NCI-H1092 treated with DMSO at 0.1 percent for 48 hours (cell line): ENCODE measurements at regions not wholly inside any gene's neighbourhood (a gene's known extent, or its start where the extent isn't known, plus 50 kb on each side); places are given as distances from the start of the nearest gene placed in this dataset.

Experiments used
- DNase-seq: peaks from one replicate; lab custom pipeline; 2025; lab: John Stamatoyannopoulos, UW

DNA sequence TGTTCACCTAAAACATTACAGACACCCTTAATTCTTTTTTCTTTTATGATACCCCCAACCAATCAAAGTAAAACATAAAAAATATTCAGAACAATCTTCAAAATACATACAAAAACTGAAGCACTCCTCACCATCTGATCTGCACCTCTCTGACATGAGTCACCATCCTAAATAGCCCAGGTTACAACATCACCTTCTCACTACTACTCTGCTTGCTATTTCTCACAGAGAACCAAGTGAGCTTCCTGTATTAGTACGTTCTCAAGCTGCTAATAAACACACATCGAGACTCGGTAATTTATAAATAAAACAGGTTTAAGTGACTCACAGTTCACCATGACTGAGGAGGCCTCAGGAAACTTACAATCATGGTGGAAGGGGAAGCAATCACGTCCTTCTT is 183.5 kb downstream of the CBLN2 start:
- DNase-seq, result no peak

DNA sequence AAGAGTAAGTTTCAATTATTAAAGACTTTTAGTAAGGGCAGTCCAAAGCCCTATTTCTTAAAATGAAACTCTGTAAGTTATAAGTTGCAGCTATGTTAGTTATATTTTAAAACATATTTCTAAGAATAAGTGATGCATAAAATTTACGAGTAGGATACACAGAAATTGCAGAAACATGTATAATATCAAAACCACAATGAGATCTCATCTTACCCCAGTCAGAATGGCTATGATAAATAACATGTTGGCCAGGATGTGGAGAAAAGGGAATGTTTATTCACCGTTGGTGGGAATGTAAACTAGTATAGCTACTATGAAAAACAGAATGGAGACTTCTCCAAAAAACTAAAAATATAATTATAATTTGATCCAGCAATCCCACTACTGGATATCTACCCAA is 201.2 kb downstream of the CBLN2 start:
- no peak for DNase-seq

DNA sequence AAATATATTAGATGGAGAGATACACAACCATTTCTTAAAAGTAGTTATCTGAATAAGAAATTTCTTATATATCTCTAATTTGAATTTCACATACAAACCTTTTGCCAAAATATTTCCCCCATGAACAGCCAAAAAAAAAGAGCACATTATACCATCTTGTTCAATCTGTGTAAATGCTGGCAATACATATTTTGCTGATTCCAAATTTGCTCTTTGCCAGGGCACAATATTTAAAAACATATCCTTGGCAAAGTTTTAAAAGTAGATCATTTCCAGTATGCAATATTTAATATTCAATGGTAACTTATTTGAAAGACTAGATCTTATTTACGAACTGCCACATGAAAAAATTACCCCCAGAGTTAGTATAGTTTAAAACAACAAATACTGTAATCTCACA is 204.2 kb downstream of the CBLN2 start:
- DNase-seq, result no peak

DNA sequence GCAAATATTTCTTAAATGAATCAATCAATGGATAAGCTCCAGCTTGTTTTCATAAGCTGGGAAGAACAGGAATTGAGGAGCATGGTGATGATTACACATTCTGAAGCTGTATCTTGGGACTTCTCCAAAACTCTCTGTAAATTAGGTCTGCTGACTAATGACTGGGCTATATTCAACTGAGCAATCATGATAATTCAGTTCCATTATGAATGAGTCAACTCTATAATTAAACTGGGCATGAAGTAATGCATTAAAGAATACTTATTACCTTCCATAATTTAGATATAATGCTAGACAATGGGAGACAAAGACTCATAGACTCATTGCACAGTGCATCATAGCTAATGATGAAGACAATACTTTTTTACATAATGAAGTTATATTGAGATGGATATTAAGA is 207.4 kb downstream of the CBLN2 start:
- DNase-seq, result no peak

DNA sequence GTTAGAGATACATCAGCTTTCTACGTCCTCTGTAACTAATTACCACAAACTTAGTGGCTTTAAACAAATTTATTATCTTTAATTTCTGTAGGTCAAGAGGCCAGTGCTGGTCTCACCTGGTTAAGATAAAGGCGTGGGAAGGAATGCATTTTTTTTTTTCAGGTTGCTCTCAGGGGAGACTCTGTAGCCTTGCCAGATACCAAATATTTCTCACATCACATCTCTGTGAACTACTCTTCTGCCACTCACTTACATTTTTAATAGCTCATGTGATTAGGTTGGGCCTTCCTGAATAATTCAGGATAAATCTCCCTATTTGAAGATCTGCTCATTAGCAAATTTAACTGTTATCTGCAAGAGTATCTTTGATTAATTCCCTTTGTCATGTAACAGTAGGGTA is 214.6 kb downstream of the CBLN2 start:
- no peak for DNase-seq

DNA sequence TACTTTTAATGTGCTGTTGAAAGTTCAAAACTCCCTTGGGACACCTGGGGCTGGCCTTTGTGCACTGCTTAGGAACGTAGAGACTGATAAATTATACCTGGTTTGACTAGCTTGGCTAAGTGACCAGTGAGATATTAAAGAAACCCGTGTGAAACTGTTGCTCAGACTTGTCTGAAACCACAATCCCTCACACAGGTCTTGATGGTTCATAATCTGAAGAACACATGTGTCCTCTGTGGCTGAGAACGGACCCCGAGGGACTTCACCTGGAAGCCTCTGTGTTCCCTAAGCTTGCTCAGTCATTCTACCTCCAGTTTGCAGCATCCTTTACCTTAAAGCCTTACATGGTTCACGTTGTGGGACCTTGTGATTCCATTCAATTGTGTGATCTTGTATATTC is 218.8 kb downstream of the CBLN2 start:
- no peak for DNase-seq

DNA sequence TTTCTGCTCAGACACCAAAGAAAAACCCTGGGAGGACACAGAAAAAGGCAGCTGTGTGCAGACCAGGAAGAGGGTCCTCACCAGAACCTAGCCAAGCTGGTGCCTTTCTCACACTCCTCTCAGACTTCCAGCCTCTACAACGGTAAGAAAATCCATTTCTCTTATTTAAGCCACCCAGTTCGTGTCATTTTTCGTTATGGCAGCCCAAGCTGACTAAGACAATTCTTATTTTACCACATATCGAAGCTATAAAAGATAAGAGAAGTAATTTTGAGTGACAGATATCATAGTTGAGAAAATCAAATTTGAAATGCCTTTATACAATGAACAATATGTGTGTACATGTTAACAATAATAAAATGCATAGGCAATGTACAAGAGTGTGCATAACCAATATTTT is 219.5 kb downstream of the CBLN2 start:
- DNase-seq, result no peak

DNA sequence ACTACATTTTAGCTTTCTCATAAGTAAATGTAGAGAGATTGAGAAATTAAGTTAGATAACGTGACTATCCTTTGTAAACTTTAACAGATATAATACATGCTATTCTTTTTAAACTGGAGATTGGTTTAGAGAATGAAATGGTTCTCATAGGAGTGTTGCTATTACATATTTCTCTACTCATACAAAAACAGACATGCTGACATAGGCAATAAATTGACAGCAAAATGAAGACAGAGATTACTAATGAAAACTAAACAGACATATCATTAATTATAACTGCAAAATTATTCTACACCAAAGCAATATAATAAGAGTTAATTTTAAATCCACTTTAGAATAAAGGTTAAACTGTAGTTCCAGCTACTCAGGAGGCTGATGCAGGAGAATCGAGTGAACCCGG is 227.6 kb downstream of the CBLN2 start:
- DNase-seq, result no peak

DNA sequence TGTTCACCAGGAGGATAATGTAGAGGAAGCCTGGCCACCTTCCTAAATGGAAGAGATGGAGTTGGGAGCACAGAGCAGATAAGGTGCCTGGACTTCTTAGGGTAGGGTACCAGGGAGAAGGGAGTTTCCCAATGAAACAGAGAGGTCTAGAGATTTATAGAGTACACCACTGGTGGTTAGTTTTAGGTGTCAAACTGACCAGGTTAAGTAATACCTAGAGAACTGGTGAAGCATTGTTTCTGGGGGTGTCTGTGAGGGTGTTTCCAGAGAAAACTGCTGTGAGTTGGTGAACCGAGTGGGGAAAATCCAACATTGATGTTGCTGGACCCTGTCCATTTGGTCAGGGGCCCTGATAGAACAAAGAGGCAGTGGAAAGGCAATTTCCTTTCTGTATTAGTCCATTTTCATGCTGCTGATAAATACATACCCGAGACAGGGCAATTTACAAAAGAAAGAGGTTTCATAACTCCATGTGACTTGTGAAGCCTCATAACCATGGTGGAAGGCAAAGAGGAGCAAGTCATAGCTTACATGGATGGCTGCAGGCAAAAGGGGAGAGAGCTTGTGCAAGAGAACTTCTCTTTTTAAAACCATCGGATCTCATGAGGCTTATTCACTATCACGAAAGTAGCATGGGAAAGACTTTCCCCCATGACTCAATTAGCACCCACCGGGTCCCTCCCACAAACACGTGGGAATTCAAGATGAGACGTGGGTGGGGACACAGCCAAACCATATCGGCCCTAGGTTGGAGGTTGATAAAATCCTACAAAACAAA is 260.8 kb downstream of the CBLN2 start:
- DNase-seq, result no peak

DNA sequence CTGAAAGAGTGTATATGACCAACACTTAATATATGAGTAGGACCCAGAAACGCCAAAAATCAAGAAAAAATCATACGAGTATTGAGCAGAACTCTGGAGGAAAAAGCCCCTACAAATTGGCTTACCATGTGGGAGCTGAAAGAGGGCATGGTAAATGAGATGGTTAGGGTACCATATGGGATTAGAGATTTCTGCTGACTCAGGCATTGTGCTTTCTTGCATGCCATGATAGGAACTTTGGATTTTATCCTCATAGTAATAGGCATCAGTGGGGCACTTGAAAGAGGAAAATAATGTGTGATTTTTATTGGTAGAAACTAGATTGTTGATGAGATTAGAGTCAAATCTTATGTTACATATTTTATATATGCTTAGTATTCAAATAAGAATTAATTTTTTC is 271.1 kb downstream of the CBLN2 start:
- no peak for DNase-seq

DNA sequence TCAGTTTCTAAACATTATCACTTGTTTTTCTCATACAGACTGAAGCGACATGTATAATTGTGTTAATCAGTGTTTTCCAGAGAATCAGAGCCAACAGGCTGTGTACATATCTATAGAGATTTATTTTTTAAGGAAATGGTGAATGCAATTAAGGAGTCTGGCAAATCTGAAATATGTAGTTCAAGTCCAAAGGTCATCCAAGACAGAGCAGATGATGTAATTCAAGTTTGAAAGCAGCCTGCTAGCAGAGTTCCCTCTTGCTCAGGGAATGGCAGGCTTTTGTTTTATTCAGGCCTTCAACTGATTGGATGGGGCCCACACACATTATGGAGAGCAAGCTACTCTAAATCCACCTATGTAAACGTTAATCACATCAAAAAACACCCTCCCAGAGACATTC is 282.6 kb downstream of the CBLN2 start:
- no peak for DNase-seq

DNA sequence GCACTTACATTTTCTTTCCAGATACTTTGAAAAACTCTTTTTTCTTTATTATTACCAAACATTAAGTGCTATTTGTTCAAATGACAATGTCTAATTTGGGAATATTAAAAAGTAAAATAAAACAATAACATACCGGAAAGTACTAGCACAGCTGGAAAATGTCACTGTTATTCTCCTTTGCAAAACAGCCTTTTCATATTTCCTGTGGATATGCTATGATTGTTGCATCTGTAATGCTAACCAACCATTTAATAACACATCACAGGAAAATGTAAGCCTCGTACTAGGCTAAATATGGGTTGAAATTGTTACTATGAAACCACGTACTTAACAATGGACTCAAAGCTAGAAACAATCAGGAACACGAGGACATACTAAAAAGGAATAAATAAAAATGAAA is 298.1 kb downstream of the CBLN2 start:
- DNase-seq, result no peak

DNA sequence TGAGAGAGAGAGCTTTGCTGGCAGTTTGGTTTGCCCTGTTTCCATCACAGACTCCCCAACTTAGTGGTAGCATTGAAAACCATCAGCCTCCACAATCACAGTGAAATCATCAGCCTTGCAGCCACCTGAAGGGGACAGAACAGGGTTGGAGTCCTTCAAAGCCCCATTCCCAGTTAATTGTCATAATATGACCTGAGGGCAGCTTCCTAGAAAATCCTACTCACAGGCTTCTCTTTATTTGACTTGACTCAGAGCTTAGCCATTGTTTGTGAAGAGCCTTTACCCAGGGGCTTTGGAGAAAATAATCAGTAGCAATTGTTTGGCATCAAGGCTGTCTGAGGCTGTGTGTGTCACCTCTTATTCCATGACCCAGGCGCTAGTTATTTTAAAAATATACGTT is 308.7 kb downstream of the CBLN2 start:
- DNase-seq, result peak; percentile 66

DNA sequence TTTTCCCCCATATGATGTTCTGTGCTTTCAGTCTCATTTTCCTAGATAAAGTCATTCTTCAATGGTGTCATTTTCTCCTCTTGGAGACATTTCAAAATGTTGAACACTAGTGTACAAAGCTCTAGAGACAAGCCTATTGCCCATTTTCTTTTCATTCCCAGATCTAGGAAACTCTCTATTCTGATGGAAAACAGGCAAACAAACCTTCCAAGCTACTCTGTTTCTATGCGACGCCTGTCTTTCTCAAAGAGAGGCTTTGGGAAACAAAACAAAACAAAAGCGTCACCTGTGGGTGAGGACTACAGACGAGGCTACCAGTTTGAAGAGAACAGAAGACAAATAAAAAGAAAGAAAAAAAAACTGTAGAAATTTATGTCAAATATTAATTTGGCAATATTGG is 311.0 kb downstream of the CBLN2 start:
- peak; percentile 25 for DNase-seq

DNA sequence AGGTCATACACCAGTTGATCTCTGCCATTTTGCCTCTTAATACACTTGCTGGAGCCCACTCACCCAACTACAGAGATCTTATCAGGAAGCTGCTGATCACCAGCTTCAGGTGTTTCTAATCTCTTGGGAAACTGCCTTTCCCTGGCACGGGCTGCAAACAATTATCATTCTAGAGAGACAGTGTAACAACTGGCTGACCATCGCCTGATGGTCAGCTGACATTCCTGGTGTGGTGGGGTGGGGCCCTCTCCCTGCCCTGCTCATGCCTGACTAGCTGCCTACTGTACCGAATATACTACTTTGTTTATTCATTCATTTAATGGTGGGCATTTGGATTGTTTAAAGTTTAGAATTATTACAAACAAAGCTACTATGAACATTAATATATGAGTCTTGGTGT is 311.5 kb downstream of the CBLN2 start:
- DNase-seq, result no peak

DNA sequence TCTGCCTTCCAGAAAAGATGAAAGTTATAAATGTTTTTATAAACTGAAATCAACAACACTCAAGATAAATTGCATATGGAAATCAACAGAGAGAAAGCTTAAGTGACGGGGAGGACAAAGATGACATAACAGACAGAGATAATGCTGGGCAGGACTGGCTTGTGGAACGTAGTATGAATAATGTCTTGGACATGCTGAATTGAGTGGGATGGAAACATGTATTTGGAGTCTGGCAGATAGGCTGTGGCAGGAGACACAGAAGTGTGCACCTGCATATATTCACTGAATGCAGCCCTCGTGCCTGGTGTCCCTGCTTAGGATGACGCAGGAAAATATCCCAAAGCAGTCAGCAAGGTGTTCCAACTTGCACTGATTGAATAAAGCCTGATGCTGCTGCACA is 318.2 kb downstream of the CBLN2 start:
- no peak for DNase-seq

DNA sequence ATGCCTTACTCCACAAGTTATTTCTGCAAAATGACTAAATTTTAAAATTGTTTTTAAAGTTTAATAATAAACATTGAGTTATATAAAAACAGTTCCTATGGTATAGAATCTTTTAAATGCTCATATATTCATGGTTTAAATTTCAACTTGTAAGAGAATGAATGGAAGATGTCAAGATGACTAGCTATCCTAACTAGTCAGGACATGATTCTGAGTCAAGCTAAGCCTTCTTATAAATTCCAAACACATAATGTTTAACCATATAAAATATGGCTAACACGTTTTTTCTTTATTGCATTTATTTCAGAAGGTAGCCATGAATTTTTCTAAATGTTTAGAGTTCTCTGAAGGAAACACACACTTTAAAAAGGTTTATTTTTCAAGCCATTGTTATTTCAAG is 320.4 kb downstream of the CBLN2 start:
- DNase-seq, result no peak

DNA sequence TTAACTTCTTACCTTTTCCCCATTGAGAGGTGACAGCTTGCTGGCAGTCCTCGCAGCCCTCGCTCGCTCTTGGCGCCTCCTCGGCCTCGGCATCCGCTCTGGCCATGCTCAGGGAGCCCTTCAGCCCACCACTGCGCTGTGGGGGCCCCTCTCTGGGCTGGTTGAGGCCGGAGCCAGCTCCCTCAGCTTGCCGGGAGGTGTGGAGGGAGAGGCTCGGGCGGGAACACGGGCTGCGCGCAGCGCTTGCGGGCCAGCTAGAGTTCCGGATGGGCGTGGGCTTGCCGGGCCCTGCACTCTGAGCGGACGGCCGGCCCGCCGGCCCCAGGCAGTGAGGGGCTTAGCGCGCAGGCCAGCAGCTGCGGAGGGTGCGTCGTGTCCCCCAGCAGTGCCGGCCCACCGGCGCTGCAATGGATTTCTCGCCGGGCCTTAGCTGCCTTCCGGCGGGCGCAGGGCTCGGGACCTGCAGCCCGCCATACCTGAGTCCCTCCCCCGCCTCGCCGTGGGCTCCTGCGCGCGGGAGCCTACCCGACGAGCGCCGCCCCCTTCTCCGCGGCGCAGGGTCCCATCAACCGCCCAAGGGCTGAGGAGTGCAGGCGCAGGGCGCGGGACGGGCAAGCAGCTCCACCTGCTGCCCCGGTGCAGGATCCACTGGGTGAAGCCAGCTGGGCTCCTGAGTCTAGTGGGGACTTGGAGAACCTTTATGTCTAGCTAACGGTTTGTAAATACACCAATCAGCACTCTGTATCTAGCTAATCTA is 335.0 kb downstream of the CBLN2 start:
- DNase-seq, result no peak

DNA sequence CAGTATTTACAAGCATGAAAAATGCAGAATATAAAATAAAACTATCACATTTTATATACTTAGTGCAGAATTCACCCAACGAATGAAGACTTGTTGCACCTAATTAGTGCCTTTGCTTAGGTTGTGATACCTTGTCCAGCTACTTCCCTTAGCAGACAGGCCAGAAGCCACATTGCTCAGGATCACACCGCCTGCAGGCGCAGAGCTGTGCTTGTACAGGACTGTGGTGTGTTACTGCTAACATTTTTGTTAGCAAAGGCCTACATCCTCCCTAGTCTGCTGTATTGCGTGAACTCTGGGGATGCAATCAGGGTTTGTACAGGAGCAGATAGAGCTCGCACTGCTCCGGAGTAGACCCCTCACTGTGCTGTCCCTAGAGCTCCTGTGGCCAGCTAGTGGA is 336.9 kb downstream of the CBLN2 start:
- peak; percentile 15 for DNase-seq

DNA sequence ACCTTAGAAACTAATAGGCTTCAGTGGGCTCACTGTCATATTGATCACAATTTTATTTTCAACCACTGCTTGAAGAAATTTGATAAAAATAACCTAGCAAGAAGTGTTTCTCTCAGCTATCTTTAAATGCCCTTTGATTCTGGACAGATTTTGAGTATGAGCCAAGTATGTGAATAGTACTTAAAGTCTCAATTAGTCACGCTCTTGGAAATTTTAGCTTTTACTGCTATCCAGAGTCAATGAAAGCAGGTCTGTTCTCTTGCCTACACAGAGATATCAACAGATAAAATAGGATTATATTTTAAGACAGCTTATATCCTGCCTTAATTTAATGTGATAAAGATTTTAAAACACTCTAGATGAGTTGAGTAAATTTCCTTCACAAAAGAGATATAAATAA is 337.3 kb downstream of the CBLN2 start:
- peak; percentile 40 for DNase-seq

DNA sequence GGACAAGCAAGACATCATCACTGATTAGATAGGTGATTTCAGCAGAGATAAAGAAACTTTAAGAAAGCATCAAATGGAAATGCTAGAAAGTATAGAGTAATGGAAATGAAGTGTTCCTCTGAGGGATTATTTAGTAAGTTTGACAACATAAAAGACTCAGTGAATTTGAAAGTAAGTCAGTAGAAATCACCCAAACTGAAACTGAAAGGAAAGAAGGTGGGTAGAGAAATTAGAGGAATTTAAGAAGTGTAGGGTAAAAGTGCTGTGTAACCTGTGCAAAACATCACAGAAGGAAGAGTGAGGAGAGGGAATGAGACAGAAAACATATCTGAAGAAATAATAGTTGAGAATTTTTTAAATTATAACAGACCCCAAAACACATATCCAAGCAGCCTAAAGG is 343.1 kb downstream of the CBLN2 start:
- DNase-seq, result no peak

DNA sequence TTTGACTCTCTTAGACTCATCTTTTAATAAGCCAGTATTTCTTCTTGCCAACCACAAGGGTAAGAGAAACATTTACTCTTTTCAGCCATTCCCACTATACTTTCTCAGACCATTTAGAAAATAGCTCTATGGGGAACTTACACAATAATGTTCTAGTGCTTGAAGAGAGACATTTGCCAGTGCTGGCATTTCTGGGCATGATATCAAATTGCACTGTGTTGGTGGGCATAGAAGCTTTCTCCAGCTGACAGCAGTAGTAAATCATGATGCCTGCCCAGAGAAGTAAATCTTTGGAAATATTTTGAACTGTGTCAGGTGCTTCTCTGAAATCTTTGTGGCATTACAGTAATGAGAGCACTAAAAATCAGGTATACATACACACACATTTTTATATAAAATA is 346.6 kb downstream of the CBLN2 start:
- no peak for DNase-seq

DNA sequence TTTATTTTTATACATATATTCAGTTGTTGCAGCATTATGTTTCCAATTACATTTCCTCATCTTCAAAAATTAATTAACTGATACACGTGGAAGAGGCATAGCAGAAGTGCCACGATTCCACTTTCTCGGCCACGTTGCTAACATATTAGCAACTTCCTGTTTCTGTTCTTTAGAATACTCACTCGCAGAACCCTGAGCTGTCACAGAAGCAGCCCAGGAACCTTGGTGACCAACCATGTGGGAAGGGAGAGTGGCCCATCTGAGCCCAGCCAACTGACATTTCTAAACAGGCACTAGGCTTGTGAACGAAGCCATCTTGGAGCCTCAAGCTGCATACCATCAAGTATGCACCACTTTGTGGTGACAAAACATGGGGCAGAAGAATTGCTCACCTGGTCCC is 350.1 kb downstream of the CBLN2 start:
- DNase-seq, result no peak

DNA sequence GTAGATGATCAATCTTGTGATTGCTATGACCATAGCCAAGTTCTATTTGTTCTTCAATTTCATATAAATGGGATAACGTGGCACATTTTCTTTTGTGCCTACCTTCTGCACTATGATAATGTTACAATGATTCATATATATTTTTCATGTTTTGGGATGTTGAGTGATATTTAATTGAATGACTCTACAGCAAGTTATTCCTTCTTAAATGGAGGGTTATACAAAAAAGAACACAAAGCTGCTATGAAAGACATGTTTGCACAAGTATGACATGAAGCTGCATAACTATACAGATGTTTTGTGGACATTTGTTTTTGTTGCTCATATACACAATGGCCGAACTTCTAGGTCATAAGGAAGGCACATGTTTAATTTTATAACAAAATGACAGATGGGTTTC is 356.2 kb downstream of the CBLN2 start:
- no peak for DNase-seq
